NCI-H1930 (cell line): ENCODE measurements at regions not wholly inside any gene's neighbourhood (a gene's known extent, or its start where the extent isn't known, plus 50 kb on each side); places are given as distances from the start of the nearest gene placed in this dataset.

ENCODE experiments used
- DNase-seq, 2 experiments: peaks; one replicate each; lab custom pipeline; 2025; lab: John Stamatoyannopoulos, UW

DNA sequence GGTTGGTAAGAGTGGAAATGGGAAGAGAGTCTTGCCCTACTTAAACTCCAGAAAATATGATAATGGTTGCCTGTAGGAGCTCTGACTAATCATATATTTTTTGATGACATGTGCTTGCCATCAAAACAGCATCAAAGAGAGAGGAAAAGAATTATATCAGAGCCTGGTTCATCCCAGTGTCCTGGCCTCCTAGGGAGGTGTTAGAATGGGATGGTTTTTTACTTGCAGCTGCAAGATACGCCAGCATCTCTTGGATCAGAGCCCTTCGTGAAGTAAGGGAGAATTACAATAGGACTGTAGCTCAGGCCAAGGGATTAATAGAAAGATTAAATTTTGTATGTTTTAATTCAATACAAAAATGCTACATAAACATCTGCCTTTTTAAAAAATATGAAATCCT, 177.6 kb upstream of the HDAC9 start:
- no peak for DNase-seq

DNA sequence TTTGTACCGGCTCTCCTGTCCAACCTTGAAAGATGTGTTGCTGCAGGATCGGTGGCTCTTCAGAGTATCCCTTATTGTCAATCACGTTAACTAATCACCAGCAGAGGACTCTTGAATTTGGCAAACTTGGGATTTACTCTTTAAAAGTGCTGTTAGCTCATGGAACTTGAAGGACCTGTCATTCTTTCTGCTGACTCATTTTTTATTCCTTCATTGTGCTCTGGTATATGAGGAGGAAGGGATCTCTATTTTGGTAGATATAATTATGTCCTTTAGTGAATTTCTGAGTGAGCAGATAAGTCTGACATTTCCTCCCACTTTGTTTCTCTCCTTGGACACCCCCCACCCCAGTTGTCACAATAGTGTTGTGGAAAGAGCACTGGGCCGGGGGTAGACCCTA, 175.1 kb upstream of the HDAC9 start:
- DNase-seq: no peak

DNA sequence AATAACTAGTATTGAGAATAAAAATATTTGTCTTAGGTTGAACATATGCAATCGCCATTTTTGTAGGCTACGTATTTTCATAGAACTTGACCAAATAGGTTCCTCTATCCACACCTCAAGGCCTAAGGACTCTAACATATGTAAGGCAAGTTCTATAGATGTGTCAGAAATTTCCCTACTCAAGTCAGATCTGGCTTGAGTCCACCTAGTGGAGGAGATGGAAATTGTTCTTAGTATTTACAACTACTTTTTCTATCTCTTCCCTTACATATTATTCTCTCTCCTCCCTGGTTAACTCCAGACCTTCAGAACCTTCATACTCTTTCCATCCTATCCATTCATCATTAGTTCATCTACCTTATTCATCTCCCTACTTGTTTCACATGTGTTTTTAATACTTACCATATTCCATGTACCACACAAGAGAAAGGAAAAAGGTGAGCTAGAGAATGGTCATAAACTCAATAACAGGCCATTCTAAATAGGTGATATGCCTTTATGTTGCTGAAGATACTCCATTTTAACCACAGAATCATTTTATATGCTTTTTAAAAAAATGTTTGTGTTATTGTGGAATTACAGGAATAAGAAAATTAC, 174.5 kb upstream of the HDAC9 start:
- no peak for DNase-seq

DNA sequence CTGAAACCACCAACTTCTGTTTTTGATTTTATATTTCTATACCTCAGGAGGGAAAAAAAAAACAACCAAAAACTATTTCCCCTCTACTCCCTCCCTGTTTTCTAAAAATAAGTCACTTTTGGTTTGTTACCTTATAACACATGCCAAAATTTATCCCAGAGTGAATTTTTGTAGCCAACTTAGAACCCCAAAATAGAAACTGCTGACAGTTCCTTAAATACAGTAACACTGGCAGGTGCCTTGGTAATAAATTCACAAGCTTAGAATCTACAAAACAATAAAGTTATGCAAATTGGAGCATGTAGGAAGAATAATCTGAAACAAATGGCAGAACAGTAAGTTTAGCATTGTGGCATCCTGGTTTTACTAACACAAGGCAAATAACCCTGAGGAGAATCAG, 165.0 kb upstream of the HDAC9 start:
- DNase-seq: no peak

DNA sequence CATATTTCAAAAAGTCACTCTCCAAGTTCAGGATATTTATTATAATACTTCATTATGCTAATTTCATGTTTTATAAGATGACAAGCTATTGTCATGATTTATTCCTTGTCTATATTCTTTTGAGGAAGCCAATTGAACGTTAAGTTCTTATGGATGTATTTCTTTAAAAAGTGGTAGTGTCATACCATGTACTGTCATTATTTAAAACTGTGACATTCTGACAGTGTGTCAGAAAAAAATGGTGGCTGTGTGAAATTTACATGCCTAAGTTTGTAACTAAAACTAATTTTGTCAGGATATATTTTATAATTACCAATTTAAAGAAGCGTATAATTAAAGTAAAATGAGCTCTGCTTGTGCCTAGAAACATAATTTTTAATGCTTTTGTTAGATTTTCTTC, 158.9 kb upstream of the HDAC9 start:
- no peak for DNase-seq

DNA sequence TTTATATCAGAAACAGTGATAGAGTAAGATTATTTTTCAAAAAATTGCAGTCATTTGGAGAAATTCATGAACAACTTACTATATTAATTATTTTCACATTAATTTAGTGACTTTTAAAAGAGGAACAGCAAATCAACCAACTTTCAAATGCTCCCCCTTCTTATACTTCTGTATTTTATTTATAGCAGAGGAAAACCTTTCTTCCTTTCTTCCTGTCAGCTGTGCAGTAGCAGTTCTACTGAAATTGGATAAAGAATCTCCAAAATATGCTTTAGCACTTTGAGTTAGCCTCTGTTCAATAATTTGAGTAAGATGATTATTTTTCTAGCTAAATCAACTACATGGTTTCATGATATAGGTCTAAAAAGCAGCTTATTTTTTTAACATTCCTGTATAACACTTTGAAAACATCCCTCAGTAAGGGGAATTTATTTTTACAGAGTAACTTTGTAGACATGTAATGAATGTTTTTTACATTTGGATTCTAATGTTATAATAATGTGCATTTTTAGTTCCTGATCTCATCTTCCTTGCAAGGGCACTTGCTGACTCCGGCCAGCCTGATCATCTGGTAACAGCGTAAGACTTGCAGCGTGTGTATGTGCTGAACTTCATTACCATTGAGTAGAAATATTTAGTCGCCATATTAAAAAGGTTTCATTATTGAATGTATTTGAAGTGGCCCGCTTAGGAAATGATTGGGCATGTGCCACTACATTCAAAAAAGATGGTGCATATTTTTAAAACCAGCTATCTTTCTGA, 158.3 kb upstream of the HDAC9 start:
- no peak for DNase-seq

DNA sequence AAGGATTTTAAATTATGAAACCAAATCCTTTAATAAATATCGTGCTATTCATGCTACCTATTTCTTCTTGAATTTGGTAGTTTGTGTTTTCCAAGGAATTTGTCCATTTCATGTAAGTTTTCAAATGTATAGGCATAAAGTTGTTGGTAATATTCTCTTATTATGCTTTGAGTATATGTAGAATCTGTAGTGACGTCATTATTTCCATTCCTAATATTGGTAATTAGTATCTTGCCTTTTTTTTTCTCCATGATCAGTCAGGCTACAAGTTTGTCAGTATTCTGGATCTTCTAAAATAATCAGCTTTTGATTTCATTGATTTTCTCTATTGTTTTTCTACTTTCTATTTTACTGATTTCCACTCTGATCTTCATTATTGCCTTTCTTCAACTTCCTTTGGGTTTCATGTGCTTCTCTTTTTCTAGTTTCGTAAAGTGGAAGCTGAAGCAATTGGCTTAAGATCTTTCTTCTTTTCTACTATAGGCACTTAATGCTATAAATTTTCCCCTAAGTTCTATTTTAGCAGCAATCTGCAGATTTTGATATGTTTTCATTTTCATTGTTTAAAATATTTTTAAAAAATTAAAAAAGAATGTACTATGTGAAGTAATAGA, 156.5 kb upstream of the HDAC9 start:
- no peak for DNase-seq

DNA sequence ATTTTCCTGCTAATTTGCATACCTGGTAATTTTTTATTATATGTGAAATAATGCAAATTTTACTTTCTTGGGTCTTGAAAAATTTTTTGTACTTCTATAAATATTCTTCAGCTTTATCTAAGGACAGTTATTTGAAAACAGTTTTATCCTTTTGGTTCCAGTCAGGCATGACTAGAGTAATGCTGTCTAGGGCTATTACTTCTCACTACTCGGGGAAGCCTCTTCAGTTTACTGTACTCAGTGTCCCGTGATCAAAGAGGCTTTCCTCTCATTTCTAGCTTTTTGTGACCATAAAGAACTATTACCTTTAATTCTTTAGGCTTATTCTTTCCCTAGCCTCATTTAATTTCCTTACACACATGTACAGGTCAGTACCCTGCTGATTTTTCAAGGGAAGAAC, 153.8 kb upstream of the HDAC9 start:
- no peak for DNase-seq

DNA sequence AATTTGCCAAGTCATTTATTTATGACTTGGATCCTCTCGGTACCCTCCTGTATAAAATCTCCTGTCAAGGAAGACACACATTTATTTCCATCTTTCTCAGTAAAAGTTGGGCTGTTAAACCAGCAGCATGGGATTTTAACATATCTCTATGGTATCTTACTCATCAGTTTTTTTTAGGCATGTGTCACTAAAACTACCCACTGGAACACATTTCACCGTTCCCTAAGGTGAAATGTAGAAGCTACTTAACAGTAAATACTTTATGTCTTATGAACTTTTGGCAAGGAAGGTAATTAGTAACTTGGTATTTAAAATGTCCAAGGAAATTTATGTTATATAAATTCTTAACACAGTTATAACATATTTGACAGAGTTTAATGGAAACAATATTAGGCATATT, 152.5 kb upstream of the HDAC9 start:
- no peak for DNase-seq

DNA sequence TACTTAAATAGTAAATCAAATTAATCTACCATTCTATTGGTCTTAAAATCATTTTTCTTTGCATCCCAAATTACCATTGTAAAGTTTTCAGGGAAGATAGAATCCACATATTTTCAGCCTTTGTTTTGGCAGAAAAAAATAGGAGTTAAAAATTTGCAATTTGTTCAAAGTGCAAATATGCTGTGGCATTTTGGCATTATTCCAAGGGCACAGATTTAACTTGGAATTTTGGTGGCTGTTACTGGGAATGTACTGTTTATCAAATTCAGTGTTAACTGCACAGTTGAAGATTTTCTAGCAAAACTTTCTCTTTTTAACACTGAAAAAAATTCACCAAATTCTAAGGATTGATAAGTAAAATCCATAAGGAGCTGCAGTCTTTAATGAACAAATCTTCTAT, 151.0 kb upstream of the HDAC9 start:
- no peak for DNase-seq

DNA sequence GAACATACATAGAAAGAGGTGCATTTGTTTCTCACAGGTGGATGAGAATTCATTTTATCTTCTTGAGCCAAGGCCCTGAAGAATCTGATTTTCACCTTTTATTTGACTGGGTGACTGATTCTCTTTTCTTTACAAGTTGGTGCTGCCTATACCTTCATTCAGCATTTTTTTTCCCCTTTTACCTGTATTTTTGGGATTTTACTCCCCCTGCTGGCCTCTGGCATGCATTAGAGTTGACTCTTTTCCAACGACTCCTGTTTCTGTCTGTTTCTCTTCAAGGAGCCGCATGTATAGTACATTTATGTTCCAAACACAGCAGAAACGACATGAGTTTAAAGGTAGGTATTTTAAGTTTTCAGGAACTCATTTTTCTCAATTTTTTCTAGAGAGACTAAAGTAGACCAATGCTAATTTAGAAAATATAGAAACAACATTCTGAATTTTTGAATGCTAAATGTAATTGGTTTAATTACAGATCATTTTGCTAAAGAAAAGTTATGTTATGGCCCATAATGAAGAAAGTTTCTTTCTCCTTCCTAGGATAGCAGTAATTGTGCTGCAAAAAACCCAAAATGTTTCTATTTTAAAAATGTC, 149.8 kb upstream of the HDAC9 start:
- peak; percentile 18 to 32 for DNase-seq

DNA sequence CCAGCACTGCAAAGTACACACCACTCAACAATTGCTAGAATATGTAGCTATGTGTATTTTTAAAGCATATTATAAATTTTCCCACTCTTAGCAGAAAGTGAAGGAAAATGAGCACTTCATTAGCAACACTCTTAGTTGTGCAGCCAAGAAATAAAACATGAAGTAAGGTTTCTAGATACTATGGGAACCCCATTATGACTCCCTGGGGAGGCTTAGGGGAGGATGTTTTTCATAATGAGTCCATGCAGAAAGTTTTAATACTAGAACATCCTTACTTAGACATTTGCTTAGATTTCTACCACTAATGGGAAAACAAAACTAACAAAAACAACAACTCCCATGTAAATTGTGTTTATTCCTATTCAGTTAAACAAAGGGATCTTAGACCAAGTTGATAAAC, 148.4 kb upstream of the HDAC9 start:
- no peak for DNase-seq

DNA sequence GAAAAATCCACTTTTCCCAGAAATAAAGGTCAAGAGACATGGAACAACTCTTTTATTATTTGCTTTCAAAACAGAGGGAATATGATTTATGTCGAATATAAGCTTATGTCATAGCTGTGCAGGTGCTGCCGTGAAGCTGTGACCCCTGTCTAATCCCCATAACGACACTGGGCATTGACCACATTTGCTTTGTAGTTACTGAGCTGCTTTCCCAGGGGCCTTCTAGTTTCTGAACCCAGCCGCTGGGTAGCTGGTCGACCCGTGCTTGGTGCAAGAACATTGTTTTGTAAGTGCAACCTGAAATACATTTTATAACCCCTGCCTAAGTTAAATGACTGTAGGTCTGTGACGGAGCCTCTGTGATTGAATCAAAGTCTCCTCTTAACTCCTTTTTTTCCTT, 144.9 kb upstream of the HDAC9 start:
- no peak for DNase-seq

DNA sequence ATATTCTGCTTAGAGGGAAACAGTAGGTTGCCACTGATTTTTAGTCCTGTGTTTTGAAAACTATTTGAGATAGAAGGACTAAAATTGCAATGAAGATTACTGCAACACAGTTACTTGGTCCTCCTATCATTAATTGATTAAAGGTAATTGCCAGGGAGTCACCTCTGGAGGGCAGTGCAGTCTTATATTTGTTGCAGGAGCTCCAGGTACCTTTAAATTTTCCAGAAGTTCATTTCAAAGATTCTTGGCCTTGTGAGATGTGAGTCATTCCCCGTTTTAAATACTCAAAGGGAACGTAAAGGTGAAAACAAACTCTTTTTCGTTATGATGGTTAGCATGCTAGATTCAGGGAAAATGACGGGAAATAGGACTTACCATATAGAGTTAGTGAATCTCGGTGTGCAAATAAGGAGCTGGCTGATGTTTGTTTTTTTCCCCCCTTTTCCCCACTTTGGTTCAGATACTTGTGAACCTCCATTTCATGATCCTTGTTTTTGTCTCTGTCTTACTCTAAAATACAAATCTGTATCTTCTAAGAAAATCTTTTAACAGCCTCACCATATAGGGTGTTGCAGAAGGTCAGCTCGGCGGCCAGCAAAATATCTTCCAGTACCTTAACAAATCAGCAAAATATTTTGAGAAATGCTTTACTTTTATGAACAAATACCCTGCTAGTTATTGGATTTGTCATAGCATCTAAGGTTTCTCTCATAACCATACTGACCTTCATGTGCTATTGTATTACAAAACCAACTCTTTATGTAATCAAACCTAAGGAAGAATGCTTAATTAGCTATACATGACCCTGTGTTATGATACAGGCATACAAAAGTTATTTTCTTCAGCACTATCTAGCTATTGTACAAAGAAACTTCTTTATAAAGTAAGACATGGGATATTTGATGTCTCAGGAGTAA, 143.0 kb upstream of the HDAC9 start:
- DNase-seq: peak; percentile 11 to 23

DNA sequence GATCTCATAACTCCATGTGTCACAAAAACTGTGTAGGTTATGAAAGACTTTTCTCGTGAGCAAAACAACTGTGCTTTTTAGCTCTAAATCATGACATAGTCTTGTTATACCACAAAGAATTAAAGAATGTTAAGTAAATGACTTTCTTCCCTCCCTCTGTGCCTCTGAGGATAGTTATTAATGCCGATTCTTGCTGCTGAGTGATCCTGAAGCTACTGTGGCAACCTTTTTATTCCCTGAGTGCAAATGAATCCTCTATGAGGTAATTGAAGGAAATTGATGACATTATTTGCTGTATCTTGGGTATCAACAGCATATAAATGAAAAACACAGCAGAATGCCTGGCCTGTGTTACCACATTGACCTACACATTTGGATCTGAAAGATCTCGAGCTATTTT, 142.2 kb upstream of the HDAC9 start:
- DNase-seq: peak in 1 of 2 experiments; percentile 10

DNA sequence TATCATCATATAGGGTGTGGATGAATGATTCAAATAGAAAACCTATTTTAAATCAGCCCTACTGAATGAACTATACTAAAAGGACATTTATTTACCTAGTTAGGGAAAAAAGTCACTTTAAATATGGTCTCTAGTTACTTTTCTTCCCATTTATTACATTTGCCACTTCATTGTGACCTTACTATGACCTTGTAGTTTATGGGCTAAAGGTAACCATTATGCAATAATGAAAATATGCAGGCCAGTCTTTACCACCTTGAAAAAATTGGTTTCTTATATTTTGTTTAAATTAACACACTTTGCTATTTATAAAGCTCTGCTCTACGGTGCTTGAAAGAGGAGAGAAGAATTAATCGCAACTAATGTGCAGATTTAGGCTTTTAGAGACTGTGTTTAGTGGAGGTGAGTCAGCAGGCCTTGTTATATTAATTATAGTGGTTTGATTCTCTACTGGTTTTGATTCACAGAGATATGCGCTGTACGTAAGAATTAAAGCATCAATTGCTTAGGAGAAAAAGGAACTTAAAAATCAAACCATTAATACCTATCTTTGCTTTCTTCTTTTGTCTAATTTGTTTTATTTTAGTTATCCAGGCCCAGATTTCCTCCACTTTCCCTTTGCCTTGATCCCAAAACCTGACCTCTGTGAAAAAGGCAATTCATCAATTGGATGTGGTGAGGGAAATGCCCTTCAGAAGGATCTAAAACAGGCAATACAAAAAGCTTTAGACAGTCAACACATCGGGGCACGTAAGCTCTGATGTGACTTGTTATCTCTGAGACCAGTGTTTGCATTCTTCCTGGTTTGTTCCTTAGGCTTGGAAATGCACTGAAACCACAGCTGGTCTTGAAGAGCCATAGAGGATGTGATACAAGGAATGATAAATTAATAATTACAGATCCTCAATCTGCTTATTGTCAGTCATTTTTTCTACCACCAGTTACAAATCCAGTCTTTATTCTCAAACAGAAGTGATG, 141.2 kb upstream of the HDAC9 start:
- no peak for DNase-seq

DNA sequence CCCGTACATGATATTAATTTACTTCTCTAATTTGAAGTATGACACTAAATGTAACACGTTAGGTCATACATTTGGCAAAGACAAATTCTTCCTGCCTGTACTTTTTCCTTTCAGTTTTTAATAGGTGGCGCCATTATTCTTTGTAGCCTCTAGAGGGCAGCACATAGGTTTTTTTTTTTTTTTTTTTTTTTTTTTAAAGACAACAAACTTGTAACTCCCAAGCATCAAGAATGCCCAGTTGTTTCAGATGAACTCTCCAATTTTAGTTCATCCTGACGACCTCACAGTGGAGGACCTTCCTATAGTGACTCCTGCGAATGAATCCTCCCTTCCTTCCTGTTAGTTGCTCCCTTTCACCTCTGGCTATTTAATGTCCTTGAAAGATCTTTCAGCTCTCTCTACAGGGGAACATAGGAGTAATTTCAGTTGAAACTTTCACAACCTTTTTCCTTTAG, 139.3 kb upstream of the HDAC9 start:
- DNase-seq: no peak

DNA sequence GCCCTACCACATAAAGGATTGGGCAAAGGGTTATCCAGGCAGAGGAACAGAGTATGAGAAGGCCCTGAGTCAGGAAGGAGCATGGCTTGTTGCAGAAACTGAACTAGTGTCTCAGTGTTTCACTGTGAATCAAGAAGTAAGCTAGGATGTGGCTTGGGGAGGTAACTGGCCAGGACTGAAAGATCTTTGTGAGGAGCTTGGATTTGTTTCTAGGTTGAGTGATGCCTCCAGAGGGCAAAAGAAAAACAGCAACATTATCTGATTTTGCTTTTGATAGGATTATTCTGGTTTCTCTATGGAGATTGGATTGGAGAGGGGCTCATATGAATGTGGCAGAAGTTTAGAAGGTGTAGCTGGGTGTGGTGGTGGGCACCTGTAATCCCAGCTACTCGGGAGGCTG, 137.9 kb upstream of the HDAC9 start:
- no peak for DNase-seq

DNA sequence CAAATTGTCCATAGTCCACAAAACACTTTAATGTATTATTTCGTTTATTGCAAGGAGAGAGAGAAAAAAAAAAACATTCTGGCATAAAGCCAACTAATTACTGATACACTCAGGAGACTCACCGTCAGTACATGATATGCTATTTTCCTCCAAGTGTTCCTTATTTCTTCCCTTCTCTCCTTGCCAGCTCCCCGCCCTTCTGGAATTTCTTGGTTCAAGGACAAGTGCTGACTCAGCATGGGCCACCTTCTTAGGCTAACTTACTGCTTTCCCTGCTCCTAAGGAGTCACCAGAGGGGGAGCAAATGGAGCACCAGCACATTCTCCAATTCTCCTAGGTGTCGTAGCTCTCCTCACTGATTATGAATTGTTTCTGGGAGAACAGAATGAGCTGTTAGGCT, 133.8 kb upstream of the HDAC9 start:
- DNase-seq: no peak

DNA sequence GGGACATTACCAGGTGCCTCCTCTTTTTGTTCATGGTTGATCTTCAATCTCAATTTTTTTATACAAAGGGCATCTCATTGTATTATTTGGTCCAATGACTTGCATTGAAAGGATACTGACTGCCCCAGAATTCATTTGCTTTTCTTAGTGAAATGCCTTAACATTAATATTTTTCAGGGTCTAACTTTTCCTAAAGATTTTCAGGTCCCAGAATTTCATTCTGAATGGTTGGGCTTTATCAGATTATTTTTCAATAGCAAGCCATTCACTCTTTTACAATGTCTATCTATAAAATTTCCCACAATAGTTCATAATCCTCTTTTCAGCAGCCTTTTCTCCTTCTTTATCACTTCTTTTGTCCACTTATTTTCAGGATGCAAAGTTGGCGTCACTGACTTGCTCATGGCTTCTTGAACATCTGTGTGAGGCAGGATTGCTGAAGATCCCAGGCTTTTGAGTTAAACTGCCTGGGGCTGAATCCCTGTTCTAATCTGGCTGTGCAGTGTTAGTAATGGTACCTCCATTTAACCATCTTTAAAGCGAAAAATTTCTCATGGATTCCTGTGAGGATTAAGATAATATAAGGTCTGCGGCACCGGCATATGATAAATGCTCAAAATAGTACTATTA, 131.7 kb upstream of the HDAC9 start:
- DNase-seq: no peak
